ENCODE measurements at regions not wholly inside any gene's neighbourhood (a gene's known extent, or its start where the extent isn't known, plus 50 kb on each side); places are given as distances from the start of the nearest gene placed in this dataset.
A peak's percentile ranks its signal among the peaks of the same experiment; 100 is the strongest.

- peak; percentile 42 for DNase-seq
These were observed 94.8 kb upstream of the SOX1 start for GRCh38 chr13:111971891-111972780.

- DNase-seq = no peak
These were observed 93.8 kb upstream of the SOX1 start for GRCh38 chr13:111973186-111973585.

DNA sequence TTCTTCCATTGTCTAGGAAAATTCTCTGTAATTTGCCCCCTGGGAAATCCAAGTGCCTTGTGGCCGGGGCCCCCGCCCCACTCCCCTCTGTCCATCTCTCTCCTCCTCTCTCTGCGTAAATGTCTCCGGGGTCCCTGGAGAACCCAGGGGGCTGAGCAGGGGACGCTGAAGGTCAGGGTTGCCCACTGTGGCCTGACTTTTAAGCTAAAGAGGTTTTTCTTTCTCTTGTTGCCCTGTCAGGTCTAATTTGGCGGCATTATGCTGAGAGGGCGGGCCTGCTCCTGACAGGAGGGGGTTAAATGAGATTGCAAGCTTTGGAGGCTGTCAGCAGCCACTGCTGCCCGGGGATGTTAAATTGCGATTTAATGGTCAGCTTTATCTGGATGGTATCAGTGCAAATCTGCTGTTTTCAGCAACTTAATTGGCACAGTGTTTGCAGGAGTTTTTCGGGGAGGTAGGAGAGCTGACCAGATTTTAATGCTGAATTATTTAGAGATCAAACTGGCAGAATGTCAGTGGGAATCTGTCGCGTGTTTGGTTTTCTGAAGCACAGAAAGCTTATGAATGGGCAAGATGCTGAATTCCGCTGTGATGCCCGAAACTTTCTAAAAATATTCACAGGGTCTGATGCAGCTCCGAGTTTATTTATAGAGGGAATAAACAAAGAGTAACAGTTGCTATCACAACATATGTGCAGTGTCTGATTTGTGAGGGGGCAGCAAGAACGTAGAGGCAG, 93.2 kb upstream of the SOX1 start:
- DNase-seq = no peak

- DNase-seq = no peak
These were observed 92.7 kb upstream of the SOX1 start for GRCh38 chr13:111974341-111974640.

DNA sequence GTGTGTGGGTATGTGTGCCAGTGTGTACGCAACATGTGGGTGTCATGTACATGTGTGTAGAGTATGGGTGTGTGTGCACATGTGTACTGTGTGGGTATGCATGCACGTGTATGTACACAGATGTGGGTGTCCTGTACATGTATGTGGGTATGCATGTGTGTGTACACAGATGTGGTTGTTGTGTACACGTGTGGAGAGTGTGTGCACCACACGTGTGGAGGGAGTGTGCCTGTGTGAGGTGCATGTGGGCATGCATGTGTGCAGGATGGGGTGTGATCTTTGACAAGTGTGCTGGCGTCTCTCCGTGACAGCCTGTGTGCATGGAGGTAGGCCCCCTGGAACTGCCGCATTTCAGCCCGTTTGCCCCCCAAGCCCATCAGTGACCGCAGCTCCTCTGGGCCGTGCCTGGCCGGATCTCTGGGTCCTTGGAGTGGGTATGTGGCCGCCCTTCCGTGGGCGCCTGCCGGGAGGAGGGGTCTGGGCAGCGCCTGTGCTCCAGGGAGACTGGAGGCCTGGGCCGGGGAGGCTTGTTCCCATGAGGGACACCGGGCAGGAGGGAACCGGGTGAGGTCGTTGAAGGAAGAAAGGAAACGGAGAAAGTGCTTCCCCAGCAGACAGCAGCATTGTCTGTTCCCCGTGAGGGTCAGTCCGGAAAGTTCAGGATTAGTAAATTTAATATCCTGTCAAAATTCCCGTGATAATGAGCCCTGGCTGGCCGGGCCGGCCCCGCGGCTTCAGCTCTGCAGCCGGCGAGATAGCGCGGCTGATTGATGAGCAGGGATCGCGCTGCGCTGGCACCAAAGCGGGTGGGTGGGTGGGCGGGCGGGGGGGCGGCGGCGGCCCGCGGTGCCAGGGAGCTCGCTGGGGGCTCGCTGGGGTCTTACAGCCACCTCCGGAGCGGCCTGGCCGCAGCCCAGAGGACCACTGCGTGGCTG, 91.1 kb upstream of the SOX1 start:
- no peak for DNase-seq

- peak; percentile 26 for DNase-seq
These were observed 90.3 kb upstream of the SOX1 start for GRCh38 chr13:111976474-111977178.

DNA sequence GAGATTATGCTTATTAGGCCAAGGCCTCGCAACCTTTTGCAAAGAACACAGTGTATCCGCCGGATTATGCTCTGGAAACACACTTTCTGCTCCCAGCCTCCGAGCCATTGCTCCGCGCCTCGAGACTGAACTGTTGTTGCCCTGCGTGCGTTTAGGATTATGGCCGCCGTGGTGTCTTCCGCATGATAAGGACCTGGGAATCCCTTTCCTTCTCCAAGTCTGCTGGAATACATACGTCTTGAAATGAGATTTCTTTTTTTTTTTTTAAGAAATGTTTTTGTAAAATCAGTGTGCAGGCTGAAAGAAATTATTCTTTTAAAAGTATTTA, 89.8 kb upstream of the SOX1 start:
- DNase-seq = no peak

GRCh38 chr13:111978546-111978945, 88.4 kb upstream of the SOX1 start:
- no peak for DNase-seq

DNA sequence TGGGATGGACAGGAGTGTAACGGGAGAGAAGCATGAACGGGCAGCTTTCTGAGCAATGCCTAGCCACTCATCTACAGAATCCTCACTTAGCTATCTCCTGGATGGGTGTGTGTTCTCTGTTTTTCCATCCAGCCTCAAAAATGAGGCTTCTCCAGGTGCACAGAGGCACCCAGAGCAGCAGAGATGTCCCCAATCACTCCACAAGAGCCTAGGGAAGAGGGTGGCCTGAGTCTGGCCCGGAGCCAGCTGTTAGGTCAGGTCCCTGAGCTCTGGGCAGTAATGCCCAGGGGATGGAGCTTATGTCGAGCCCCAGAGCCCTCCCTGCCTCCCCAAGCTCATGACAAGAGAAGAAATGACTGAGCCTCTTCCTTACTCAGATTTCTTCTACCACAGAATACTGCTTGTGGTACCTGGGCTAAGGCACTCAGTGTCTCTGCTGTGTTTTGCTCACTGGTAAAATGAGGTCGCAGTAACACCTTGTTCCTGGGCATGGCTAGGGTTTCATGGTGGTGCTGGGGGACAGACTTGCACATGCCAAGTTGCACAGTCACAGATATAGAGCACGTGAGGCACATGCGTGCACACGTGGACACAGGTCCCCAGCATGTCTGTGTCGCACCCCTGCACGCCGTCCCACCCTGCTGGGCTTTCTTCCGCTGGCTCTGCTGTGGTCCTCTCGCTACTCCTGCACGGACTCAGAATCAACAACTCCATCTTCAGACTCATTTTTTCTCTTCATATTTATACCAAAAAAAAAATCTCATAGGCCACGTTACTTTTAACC, 86.6 kb upstream of the SOX1 start:
- DNase-seq = no peak

DNA sequence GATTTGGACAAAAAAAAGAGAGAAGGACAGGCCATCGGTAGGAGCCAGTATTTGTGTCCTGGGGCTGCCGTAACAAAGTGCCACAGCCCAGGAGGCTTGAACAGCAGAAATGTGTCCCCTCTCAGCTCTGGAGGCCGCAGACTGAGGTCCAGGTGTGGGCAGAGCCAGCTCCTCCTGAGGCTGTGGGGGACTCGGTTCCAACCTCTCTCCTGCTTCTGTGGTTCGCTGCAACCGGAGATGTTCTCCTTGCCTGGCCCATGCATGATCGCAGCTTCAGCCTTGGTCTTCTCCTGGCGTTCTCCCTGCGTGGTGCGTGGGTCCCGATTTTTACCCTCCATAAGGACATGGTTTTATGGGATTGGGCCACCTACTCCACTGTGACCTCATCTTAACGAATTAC, 85.9 kb upstream of the SOX1 start:
- DNase-seq = no peak

DNA sequence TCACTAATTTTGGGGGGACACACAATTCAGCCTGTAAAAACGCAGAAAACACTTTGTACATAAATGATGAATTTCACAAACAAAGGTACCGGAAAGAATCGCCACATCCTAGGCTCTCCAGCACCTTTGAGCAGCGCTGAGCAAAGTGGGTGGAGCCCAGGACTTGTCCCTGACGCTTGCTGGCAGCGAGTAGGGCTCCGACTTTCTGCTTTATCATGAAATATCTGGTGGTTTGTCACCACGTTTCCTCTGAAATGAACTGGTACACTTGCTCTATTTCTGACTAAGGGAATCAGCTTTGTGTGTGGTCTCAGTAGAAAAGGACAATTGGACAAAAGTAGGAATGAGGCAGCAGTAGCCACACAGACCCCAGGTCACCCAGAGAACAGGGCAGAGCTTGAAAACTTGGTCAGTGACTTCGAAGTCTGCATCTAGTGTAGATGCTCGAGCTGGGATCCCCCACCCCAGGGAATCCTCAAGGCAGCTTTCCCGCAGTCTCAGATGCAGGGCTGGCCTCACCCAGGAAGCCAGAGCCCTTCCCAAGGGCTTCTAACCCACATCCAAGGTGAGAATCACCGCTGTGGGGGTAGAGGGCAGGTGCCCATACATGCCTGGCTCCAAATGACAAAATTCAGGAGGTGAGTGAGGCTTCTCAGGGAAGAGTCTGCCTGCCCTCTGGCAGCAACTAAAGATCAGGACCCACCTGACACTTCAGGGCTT, 85.3 kb upstream of the SOX1 start:
- no peak for DNase-seq

DNA sequence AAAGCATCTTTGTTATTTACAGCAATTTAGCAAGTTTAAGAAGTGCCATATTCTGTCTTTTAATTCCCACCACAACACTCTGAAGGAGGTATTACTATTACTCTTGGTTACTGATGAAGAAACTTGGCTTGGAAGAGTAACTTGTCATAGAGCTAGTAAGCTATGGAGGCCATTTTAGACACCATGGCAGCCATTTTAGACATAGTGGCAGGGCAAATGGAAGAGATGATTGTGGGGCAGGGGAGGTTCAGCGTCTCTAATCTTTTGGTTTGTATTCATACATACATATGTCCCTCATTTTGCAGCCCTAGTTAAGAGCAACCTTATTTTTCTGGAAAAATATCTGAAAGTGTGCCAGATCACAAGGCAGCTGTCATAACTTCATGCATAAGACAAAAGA, 82.6 kb upstream of the SOX1 start:
- DNase-seq = no peak

DNA sequence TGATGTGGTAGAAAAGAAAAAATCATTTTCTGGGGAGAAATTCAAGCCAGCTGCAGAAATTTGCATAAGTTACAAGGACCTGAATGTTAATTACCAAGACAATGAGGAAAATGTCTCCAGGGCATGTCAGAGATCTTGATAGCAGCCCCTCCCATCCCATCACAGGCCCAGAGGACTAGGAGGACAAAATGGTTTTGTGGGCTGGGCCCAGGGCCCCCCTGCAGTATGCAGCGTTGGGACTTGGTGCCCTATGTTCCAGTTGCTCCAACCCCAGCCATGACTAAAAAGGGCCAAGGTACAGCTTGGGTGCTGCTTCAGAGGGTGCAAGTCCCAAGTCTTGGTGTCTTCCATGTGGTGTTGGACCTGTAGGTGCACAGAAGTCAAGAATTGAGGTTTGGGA, 76.6 kb upstream of the SOX1 start:
- DNase-seq = no peak

DNA sequence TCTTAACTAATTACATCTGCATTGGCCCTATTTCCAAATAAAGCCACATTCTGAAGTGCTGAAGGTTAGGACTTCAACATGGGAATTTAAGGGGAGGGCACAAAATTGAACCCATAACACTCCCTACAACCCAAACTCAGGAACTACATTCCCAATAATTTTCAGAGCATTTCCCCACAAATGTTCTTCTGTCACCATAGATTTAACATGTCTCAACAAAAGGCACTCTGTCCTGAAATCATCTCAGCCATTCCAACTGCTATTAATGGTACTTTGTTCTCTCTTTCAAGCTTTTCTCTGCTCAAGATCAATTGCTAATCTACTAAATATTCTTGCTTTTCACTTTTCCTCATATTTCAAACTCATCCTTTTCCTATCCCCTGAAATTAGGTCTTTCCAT, 74.0 kb upstream of the SOX1 start:
- DNase-seq = no peak

GRCh38 chr13:111993691-111994090, 73.3 kb upstream of the SOX1 start:
- DNase-seq = peak; percentile 9

DNA sequence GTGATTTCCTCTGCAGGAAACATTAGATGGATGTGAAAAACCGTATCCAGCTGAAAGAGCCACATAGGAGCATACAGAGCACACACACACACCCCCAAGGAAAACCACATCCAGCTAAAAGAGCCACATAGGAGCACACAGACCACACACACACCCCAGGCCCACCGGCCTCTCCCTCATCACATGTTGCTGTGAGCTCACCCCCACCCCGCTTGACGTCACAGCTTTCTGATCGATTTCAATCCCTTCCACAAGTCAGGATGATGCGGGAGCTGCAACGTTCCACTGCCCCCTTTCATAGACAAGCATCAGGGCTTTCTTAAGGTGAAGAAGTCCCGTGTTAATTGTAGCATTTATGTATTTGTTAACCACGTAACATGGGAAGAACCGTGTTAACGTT, 72.4 kb upstream of the SOX1 start:
- no peak for DNase-seq

DNA sequence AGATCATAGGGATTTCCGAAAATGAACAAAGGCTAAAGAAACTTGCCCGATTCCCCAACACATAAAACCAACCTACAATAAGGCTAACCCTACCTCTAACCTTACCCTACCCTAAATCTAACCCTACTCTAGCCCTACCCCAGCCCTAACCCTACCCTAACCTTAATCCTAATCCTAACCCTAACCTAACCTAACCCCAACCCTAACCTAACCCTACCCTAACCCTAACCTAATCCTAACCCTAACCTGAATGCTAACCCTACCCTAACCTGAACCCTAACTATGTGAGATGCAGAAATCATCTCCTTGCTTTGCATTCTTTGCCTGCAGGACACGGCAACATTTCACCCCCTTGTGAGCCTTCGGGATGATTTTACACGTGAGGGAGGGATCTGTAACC, 67.6 kb upstream of the SOX1 start:
- DNase-seq = no peak

DNA sequence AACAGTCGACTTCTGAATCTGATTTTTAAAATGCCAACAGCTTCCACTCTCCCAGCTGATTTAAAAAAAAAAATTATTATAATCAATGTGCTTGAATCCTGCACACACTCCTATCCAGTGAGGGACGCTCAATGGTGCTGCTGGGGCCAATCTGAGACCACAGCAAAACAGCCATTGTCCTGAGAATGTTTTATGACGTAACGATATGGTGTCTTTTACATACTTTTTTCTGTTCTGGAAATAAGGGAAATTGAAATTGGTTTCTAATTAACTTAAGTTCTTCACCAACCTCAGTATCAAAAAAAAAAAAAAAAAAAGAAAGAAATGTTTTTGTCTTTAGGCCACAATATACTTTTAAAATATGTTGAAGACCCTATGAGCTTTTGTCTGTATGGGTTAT, 66.1 kb upstream of the SOX1 start:
- no peak for DNase-seq

GRCh38 chr13:112001571-112001970, 65.4 kb upstream of the SOX1 start:
- no peak for DNase-seq

DNA sequence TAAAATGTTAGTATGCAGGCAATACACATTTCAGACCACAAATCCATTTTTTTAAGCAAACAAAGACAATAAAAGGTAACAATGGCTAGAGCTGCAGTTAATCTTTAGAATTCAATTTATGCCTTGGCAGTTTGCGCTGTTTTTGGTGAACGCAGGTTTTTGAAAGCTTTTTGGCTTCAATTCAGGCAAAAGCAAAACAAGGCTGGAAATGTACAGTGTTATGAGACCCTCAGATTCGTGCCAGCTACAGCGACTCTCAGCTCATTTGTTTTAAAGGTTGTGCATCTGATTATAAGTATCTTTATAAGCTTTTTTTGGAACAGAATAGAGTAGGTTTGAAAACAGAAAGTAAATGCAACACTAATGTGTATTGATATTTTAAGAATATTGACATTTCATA, 63.6 kb upstream of the SOX1 start:
- peak; percentile 99 for DNase-seq

DNA sequence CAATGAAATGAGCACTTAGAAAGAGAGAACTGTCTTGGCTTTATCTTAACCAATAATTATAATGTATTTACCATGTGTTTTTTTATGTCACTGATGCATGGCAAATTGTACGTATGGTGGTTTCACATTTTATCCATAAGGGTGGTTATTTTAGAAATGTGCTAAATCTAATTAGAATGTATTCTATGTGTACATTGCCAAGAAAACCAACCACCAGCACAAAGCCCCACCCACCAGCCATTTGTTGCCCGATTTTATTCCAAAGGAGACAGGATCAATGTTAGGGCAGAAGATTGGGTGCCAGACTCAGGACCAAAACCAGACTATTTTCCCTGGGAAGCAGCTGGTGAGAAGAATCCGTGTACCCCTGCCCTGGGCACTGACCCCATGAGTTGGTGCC, 63.0 kb upstream of the SOX1 start:
- DNase-seq = no peak

GRCh38 chr13:112005925-112006324, 61.0 kb upstream of the SOX1 start:
- DNase-seq = no peak
